HL-60 (cell line): ENCODE measurements at regions not wholly inside any gene's neighbourhood (a gene's known extent, or its start where the extent isn't known, plus 50 kb on each side); places are given as distances from the start of the nearest gene placed in this dataset.

ENCODE experiments used
- DNase-seq, 2 experiments: peaks; one replicate each; pipeline ENCODE4 v3.0.0-alpha.2; 2010 to 2020; ENCODE audit warnings: low read depth in 1 of 2, low spot score in 1 of 2
- H3K27ac ChIP-seq: fragments of 250-450 bp; sonication (Bioruptor Pico); replicated peaks from 2 replicates; pipeline ENCODE4 v1.5.1; 2020; ENCODE audit warnings: mild to moderate bottlenecking, moderate library complexity
- H3K27me3 ChIP-seq: fragments of 250-450 bp; sonication (Bioruptor Pico); 2 replicates; pipeline ENCODE4 v1.5.1; 2021; ENCODE audit warnings: mild to moderate bottlenecking, moderate library complexity; ENCODE audit not compliant: insufficient read depth, poor library complexity, severe bottlenecking
- H3K4me3 ChIP-seq: replicated peaks from 2 replicates; pipeline ENCODE4 v1.5.1; 2011; ENCODE audit warnings: mild to moderate bottlenecking, control low read depth, low read length; ENCODE audit not compliant: insufficient read depth
- GABPA ChIP-seq: IDR thresholded peaks from 2 replicates; pipeline ENCODE4 v1.6.1; 2012; ENCODE audit warnings: low read depth
- POLR2AphosphoS5 ChIP-seq: IDR thresholded peaks from 2 replicates; pipeline ENCODE4 v1.6.1; 2012; ENCODE audit warnings: low read depth
- SPI1 ChIP-seq: IDR thresholded peaks from 2 replicates; pipeline ENCODE4 v1.6.1; 2012; ENCODE audit warnings: low read depth, mild to moderate bottlenecking, borderline replicate concordance
- TF ChIP-seq, protein P1 (sequence below): IDR thresholded peaks from one replicate; pipeline ENCODE4 v1.5.1; 2011; ENCODE audit warnings: low read length, control low read depth, inconsistent platforms; ENCODE audit not compliant: insufficient read depth
- TF ChIP-seq, protein P2 (sequence below): IDR thresholded peaks from 2 replicates; pipeline ENCODE4 v1.6.1; 2012; ENCODE audit warnings: low read depth; ENCODE audit not compliant: insufficient replicate concordance

GRCh38 chr14:43900173-43900655 lies 606.9 kb downstream of the FSCB start:
- DNase-seq: no peak
- no peak overlapping the region for H3K4me3 ChIP-seq
- H3K27me3 ChIP-seq: no peaks in the 10 kb centered on the region
- H3K27ac ChIP-seq: no peak overlapping the region
- TF ChIP-seq POLR2AphosphoS5 (no peak), SPI1 (no peak), GABPA (no peak)
- TF ChIP-seq, protein P1, sequence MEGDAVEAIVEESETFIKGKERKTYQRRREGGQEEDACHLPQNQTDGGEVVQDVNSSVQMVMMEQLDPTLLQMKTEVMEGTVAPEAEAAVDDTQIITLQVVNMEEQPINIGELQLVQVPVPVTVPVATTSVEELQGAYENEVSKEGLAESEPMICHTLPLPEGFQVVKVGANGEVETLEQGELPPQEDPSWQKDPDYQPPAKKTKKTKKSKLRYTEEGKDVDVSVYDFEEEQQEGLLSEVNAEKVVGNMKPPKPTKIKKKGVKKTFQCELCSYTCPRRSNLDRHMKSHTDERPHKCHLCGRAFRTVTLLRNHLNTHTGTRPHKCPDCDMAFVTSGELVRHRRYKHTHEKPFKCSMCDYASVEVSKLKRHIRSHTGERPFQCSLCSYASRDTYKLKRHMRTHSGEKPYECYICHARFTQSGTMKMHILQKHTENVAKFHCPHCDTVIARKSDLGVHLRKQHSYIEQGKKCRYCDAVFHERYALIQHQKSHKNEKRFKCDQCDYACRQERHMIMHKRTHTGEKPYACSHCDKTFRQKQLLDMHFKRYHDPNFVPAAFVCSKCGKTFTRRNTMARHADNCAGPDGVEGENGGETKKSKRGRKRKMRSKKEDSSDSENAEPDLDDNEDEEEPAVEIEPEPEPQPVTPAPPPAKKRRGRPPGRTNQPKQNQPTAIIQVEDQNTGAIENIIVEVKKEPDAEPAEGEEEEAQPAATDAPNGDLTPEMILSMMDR: no peak
- TF ChIP-seq, protein P2, sequence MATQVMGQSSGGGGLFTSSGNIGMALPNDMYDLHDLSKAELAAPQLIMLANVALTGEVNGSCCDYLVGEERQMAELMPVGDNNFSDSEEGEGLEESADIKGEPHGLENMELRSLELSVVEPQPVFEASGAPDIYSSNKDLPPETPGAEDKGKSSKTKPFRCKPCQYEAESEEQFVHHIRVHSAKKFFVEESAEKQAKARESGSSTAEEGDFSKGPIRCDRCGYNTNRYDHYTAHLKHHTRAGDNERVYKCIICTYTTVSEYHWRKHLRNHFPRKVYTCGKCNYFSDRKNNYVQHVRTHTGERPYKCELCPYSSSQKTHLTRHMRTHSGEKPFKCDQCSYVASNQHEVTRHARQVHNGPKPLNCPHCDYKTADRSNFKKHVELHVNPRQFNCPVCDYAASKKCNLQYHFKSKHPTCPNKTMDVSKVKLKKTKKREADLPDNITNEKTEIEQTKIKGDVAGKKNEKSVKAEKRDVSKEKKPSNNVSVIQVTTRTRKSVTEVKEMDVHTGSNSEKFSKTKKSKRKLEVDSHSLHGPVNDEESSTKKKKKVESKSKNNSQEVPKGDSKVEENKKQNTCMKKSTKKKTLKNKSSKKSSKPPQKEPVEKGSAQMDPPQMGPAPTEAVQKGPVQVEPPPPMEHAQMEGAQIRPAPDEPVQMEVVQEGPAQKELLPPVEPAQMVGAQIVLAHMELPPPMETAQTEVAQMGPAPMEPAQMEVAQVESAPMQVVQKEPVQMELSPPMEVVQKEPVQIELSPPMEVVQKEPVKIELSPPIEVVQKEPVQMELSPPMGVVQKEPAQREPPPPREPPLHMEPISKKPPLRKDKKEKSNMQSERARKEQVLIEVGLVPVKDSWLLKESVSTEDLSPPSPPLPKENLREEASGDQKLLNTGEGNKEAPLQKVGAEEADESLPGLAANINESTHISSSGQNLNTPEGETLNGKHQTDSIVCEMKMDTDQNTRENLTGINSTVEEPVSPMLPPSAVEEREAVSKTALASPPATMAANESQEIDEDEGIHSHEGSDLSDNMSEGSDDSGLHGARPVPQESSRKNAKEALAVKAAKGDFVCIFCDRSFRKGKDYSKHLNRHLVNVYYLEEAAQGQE: no peak

DNA sequence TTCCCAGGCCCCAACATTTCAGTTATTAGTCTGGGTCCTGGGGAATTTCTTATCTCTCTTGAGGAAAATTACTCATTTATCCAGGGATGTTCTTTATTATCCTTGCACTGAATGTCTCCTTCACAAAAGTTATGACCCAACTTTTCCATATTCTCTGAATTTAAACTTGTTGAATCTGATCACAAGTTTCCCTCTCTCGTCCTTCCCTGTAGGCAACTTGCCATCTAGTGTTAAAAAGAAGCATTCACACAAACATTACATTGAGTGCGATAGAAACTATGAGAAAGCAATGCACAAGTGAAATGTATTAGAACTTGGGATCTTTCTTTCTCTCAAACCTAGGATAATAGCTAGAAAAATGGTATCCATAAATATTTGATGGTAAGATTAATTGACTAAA lies 608.4 kb downstream of the FSCB start:
- TF ChIP-seq GABPA: no peak
- TF ChIP-seq SPI1: no peak
- TF ChIP-seq, protein P1: no peak
- TF ChIP-seq, protein P2: no peak
- no peak for TF ChIP-seq POLR2AphosphoS5
- no peaks in the 10 kb centered on the region for H3K27me3 ChIP-seq
- DNase-seq: no peak

DNA sequence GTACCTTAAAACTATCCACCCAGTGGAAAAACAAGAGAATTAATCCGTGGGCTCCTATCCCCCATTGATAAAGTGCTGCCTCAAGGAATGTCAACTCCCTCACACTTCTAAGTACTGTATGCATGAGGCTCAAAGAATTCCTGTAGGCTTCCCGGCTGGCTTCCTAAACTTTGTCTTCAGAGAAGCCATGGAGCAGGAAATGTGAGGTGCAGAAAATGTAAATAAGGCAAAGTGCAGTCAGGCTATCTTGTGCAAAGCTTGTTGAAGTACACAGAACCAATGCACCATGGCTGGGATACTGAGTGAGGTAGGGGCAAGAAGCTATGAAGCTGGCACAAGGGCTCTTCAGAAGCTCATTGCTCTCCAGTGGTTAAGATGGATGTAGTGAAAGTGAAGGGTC lies 611.0 kb downstream of the FSCB start:
- Histone ChIP-seq H3K4me3 (no peak overlapping the region), H3K27me3 (no peaks in the 10 kb centered on the region), H3K27ac (no peak overlapping the region)
- TF ChIP-seq, protein P1: no peak
- TF ChIP-seq SPI1 (no peak), POLR2AphosphoS5 (no peak), GABPA (no peak)
- TF ChIP-seq, protein P2: no peak
- DNase-seq: no peak

More for the DNA sequence above, 608.4 kb downstream of the FSCB start:
- Histone ChIP-seq H3K4me3 (no peak overlapping the region), H3K27ac (no peak overlapping the region)
